Astrocyte (in vitro differentiated cells and primary cell): ENCODE measurements at regions not wholly inside any gene's neighbourhood (a gene's known extent, or its start where the extent isn't known, plus 50 kb on each side); places are given as distances from the start of the nearest gene placed in this dataset.

Experiments
- DNase-seq: peaks from one replicate; pipeline ENCODE4 v3.0.0-alpha.2; 2010; ENCODE audit warnings: low read depth
- FAIRE-seq: peaks from 2 replicates; lab custom pipeline; 2011; peaks lifted over from hg19 to GRCh38; lab: Jason Lieb, UNC
- H2AFZ ChIP-seq: 2 replicates; pipeline ENCODE4 v1.6.0; 2012; ENCODE audit warnings: low read depth, low read length, inconsistent platforms
- H3K27ac ChIP-seq: 2 replicates; pipeline ENCODE4 v1.5.1; 2011; ENCODE audit warnings: low read depth, low read length, inconsistent platforms
- H3K27me3 ChIP-seq: 2 replicates; pipeline ENCODE4 v1.6.0; 2011; ENCODE audit warnings: low read length, inconsistent platforms; ENCODE audit not compliant: insufficient read depth
- H3K36me3 ChIP-seq: 2 replicates; pipeline ENCODE4 v1.5.1; 2011; ENCODE audit warnings: low read length, inconsistent platforms; ENCODE audit not compliant: insufficient read depth
- H3K4me1 ChIP-seq: 2 replicates; pipeline ENCODE4 v1.5.1; 2011; ENCODE audit warnings: low read length, inconsistent platforms; ENCODE audit not compliant: insufficient read depth
- H3K4me2 ChIP-seq: 2 replicates; pipeline ENCODE4 v1.6.0; 2012; ENCODE audit warnings: low read length, inconsistent platforms
- H3K4me3 ChIP-seq: 2 replicates; pipeline ENCODE4 v1.5.1; 2011; ENCODE audit warnings: low read depth, mild to moderate bottlenecking, low read length, inconsistent platforms; ENCODE audit not compliant: insufficient read depth
- H3K79me2 ChIP-seq: 2 replicates; pipeline ENCODE4 v1.6.0; 2012; ENCODE audit warnings: mild to moderate bottlenecking, low read length, inconsistent platforms; ENCODE audit not compliant: insufficient read depth
- H3K9ac ChIP-seq: 2 replicates; pipeline ENCODE4 v1.6.0; 2012; ENCODE audit warnings: mild to moderate bottlenecking, low read length, inconsistent platforms
- H3K9me3 ChIP-seq: 2 replicates; pipeline ENCODE4 v1.5.1; 2012; ENCODE audit warnings: low read depth, mild to moderate bottlenecking, low read length, inconsistent platforms; ENCODE audit not compliant: insufficient read depth
- H4K20me1 ChIP-seq: 2 replicates; pipeline ENCODE4 v1.6.0; 2012; ENCODE audit warnings: low read length, inconsistent platforms; ENCODE audit not compliant: insufficient read depth
- H3K27ac Mint-ChIP-seq: one replicate; pipeline ENCODE4 v1.8.0; 2021; ENCODE audit warnings: mild to moderate bottlenecking, mixed read lengths; ENCODE audit not compliant: unreplicated experiment
- H3K27me3 Mint-ChIP-seq: one replicate; pipeline ENCODE4 v1.8.0; 2021; ENCODE audit warnings: low read depth, mixed read lengths; ENCODE audit not compliant: unreplicated experiment
- H3K36me3 Mint-ChIP-seq: one replicate; pipeline ENCODE4 v1.8.0; 2021; ENCODE audit warnings: low read depth, mixed read lengths; ENCODE audit not compliant: unreplicated experiment
- H3K4me1 Mint-ChIP-seq: one replicate; pipeline ENCODE4 v1.8.0; 2021; ENCODE audit warnings: low read depth, mixed read lengths; ENCODE audit not compliant: unreplicated experiment
- H3K4me3 Mint-ChIP-seq: one replicate; pipeline ENCODE4 v1.8.0; 2021; ENCODE audit warnings: mild to moderate bottlenecking, moderate library complexity, mixed read lengths; ENCODE audit not compliant: unreplicated experiment
- H3K9me3 Mint-ChIP-seq: one replicate; pipeline ENCODE4 v1.8.0; 2021; ENCODE audit warnings: mild to moderate bottlenecking, mixed read lengths; ENCODE audit not compliant: unreplicated experiment
- EZH2 ChIP-seq: IDR thresholded peaks from 2 replicates; pipeline ENCODE4 v1.6.1; 2012; ENCODE audit warnings: mild to moderate bottlenecking, low read length, inconsistent platforms; ENCODE audit not compliant: insufficient read depth
- TF ChIP-seq, protein P1 (sequence below): IDR thresholded peaks from 2 replicates; pipeline ENCODE4 v1.5.1; 2011; ENCODE audit warnings: low read depth, mild to moderate bottlenecking, inconsistent platforms, low read length, moderate library complexity; ENCODE audit not compliant: insufficient read depth

DNA sequence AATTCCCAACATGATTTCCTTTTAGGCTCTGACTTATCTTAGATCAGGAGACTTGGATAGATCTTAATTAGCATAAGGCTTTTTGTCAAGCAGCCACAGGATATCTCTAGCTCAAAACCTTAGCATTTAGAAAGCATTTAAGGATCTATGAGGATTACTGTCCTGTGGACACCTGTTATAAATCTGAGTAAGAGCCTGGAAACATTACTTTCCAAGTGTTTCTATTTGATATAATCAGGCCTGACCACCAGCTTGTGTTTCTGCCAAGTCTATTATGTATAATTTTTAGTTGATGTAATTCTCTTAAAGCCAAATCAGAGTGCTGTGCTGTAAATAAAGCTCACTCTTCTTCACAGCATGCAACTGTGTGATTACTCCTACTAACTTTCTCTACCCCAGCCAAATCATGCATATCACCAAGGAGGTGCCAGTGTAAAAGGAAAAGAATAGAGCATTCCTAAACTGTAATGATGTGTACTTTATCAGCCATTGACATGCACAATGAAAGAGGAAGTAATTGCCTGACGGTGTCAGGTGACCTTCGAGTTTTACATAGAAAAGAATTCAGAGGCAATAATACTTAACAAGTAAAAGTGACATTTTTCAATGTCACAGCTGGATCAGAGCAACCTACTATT lies 309.9 kb upstream of the PRMT6 start:
- Mint-ChIP-seq H3K27ac (no peak overlapping the region), H3K9me3 (no peaks in the 10 kb centered on the region), H3K36me3 (no peaks in the 10 kb centered on the region), H3K4me1 (no peaks in the 10 kb centered on the region), H3K4me3 (no peak overlapping the region), H3K27me3 (no peaks in the 10 kb centered on the region)
- Histone ChIP-seq H3K4me2 (no peak overlapping the region), H3K4me1 (no peaks in the 10 kb centered on the region), H3K9me3 (no peaks in the 10 kb centered on the region), H4K20me1 (no peaks in the 10 kb centered on the region), H3K9ac (no peak overlapping the region), H3K27me3 (no peaks in the 10 kb centered on the region), H3K36me3 (no peaks in the 10 kb centered on the region), H3K4me3 (no peak overlapping the region), H3K79me2 (no peaks in the 10 kb centered on the region), H2AFZ (no peak overlapping the region), H3K27ac (no peak overlapping the region)
- FAIRE-seq (no peak), DNase-seq (peak; percentile 22)
- TF ChIP-seq, protein P1, sequence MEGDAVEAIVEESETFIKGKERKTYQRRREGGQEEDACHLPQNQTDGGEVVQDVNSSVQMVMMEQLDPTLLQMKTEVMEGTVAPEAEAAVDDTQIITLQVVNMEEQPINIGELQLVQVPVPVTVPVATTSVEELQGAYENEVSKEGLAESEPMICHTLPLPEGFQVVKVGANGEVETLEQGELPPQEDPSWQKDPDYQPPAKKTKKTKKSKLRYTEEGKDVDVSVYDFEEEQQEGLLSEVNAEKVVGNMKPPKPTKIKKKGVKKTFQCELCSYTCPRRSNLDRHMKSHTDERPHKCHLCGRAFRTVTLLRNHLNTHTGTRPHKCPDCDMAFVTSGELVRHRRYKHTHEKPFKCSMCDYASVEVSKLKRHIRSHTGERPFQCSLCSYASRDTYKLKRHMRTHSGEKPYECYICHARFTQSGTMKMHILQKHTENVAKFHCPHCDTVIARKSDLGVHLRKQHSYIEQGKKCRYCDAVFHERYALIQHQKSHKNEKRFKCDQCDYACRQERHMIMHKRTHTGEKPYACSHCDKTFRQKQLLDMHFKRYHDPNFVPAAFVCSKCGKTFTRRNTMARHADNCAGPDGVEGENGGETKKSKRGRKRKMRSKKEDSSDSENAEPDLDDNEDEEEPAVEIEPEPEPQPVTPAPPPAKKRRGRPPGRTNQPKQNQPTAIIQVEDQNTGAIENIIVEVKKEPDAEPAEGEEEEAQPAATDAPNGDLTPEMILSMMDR = no peak
- no peak for TF ChIP-seq EZH2

DNA sequence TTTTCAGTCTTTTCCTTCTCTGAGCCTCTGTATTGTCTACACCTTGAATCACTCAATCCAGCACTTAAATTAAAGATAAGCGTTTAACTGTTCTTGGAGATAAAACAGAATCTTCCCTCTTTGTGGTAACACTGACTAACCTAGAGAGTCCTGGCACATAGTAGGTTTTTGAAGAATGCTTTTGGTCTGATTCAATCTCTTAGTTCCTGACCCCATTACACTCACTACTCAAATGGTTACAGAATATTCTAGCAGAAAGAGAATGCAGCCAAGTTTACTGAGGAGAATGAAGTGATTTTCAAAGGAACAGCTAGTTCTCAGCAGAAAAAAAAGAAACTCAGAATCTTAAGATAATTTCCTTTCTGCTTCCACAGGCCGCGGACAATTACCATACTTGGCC lies 309.2 kb upstream of the PRMT6 start:
- Histone ChIP-seq H2AFZ (no peak overlapping the region), H4K20me1 (no peaks in the 10 kb centered on the region), H3K4me2 (no peak overlapping the region), H3K27ac (no peak overlapping the region), H3K79me2 (no peaks in the 10 kb centered on the region), H3K4me1 (no peaks in the 10 kb centered on the region), H3K27me3 (no peaks in the 10 kb centered on the region), H3K9me3 (no peaks in the 10 kb centered on the region), H3K9ac (no peak overlapping the region), H3K36me3 (no peaks in the 10 kb centered on the region), H3K4me3 (no peak overlapping the region)
- TF ChIP-seq, protein P1 = no peak
- no peak for TF ChIP-seq EZH2
- Mint-ChIP-seq H3K4me3 (no peak overlapping the region), H3K27ac (no peak overlapping the region), H3K9me3 (no peaks in the 10 kb centered on the region), H3K27me3 (no peaks in the 10 kb centered on the region), H3K36me3 (no peaks in the 10 kb centered on the region), H3K4me1 (no peaks in the 10 kb centered on the region)
- no peak for FAIRE-seq
- peak; percentile 15 for DNase-seq

DNA sequence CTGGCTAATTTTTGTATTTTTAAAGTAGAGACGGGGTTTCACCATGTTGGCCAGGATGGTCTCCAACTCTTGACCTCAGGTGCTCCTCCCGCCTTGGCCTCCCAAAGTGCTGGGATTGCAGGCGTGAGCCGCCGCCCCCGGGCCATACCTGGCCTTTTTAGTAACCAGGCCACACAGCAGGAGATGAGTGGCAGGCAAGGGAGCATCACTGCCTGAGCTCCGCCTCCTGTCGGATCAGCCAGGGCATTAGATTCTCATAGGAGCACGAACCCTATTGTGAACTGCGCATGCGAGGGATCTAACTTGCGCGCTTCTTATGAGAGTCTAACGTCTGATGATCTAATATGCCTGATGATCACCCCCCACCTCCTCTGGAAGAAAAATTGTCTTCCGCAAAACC lies 308.7 kb upstream of the PRMT6 start:
- H3K79me2 ChIP-seq = no peaks in the 10 kb centered on the region
- Mint-ChIP-seq H3K27ac (no peak overlapping the region), H3K36me3 (no peaks in the 10 kb centered on the region), H3K27me3 (no peaks in the 10 kb centered on the region), H3K9me3 (no peaks in the 10 kb centered on the region), H3K4me1 (no peaks in the 10 kb centered on the region), H3K4me3 (no peak overlapping the region)
- H3K9me3 ChIP-seq = no peaks in the 10 kb centered on the region
- TF ChIP-seq, protein P1 = no peak
- no peak for TF ChIP-seq EZH2
- H3K4me3 ChIP-seq = no peak overlapping the region
- FAIRE-seq (no peak), DNase-seq (no peak)
- H3K36me3 ChIP-seq = no peaks in the 10 kb centered on the region
- no peaks in the 10 kb centered on the region for H4K20me1 ChIP-seq
- no peaks in the 10 kb centered on the region for H3K4me1 ChIP-seq
- H3K4me2 ChIP-seq = no peak overlapping the region
- no peak overlapping the region for H3K27ac ChIP-seq
- H2AFZ ChIP-seq = no peak overlapping the region
- no peak overlapping the region for H3K9ac ChIP-seq
- H3K27me3 ChIP-seq = no peaks in the 10 kb centered on the region
